Fibroblast of pulmonary artery (primary cell): ENCODE measurements at regions not wholly inside any gene's neighbourhood (a gene's known extent, or its start where the extent isn't known, plus 50 kb on each side); places are given as distances from the start of the nearest gene placed in this dataset.

ENCODE experiments used
- DNase-seq: peaks from one replicate; pipeline ENCODE4 v3.0.0-alpha.2; 2010; ENCODE audit warnings: low read depth
- H3K4me3 ChIP-seq: replicated peaks from 2 replicates; pipeline ENCODE4 v1.5.1; 2011; ENCODE audit warnings: low read depth, mild to moderate bottlenecking, control low read depth, low read length, moderate library complexity
- CTCF ChIP-seq: IDR thresholded peaks from 2 replicates; pipeline ENCODE4 v1.5.1; 2011; ENCODE audit warnings: mild to moderate bottlenecking, control low read depth, low read length, inconsistent platforms; ENCODE audit errors: missing control alignments

GRCh38 chr5:152853361-152853760 lies 448.3 kb upstream of the NMUR2 start:
- no peak for TF ChIP-seq CTCF
- H3K4me3 ChIP-seq, result no peak overlapping the region
- DNase-seq, result no peak

DNA sequence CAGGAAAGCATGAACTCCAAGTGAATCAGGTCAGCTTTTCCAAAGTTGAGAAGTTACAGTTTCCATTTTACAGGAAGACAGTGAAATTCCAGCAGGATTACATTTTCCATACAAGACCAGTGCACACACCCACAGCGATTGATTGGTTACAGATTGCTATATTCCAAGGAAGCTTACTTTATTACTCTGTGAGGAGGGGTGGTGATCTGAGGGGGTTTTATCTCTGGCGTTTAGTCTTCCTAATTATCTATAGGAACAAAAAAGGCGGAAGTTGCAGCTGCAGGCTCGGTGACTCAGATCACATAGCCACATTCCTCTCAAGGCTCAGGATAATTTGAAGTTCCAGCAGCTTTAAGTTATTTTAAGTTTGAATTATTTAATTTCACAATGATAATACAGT lies 450.4 kb upstream of the NMUR2 start:
- DNase-seq, result peak; percentile 1
- no peak overlapping the region for H3K4me3 ChIP-seq
- no peak for TF ChIP-seq CTCF

GRCh38 chr5:152861231-152861630 lies 456.2 kb upstream of the NMUR2 start:
- DNase-seq, result no peak
- no peak for TF ChIP-seq CTCF
- no peak overlapping the region for H3K4me3 ChIP-seq

GRCh38 chr5:152864447-152864846 lies 459.4 kb upstream of the NMUR2 start:
- DNase-seq, result no peak
- no peak for TF ChIP-seq CTCF
- H3K4me3 ChIP-seq, result no peak overlapping the region

DNA sequence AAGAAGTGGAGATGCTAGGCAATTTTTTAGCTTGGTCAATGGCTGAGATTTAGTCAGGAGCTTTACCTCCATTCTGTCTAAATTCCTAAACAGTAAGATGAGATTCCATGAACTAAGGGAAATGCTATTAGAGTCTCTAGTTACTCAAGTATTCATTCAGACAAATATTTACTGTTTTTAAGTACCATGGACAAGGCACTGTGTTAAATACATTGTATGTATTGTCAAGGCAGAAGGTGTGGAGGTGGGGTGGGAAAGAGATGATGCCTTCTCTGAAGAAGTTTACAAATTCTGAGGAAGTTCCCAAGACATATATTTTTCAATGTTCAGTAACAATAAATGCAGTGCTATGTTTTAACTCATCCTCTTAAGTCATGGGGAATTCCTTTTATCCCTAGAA lies 459.9 kb upstream of the NMUR2 start:
- H3K4me3 ChIP-seq, result no peak overlapping the region
- TF ChIP-seq CTCF, result no peak
- peak; percentile 6 for DNase-seq

DNA sequence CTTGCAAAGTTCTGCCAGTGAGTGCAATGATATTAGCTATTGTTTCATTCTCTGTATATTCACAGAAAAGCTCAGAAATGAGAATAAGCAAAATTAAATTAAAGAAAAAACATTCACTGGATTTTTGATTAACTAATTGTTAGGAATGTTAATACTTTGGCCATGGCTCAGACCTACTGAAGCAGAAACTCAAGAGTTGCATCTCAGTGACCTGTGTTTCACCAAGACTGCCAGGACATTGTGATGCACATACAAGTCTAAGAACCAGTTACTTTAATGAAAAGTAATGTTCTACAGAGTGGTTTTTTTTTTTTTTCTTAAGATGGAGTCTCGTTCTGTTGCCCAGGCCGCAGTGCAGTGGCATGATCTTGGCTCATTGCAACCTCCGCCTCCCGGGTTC lies 464.9 kb upstream of the NMUR2 start:
- H3K4me3 ChIP-seq, result no peak overlapping the region
- no peak for DNase-seq
- TF ChIP-seq CTCF, result no peak

GRCh38 chr5:152882621-152883020 lies 477.5 kb upstream of the NMUR2 start:
- no peak for TF ChIP-seq CTCF
- DNase-seq, result no peak
- H3K4me3 ChIP-seq, result no peak overlapping the region
